ENCODE measurements at regions not wholly inside any gene's neighbourhood (a gene's known extent, or its start where the extent isn't known, plus 50 kb on each side); places are given as distances from the start of the nearest gene placed in this dataset.

DNA sequence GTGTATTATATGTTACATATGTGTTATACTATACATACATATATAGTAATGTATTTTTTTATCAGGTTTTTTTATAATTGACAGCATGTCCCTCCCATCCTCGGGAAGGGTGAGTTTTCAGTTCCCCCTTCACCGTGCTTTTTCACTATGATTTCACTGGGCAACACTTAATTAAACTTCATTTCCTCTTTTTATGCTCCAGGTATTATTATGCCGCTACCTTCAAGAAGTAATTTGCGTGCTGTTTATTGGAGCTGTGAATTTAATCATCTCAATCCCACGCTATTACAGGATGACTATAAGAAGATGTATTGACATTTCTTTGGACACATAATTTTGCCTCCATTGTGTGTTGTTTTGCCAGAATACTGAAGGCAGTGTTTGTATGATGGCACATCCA lies 228.6 kb downstream of the SAMD5 start:
- no peak overlapping the region for H3K4me2 ChIP-seq (ENCODE audit: insufficient read depth, low read length)
- TF ChIP-seq, protein P1, sequence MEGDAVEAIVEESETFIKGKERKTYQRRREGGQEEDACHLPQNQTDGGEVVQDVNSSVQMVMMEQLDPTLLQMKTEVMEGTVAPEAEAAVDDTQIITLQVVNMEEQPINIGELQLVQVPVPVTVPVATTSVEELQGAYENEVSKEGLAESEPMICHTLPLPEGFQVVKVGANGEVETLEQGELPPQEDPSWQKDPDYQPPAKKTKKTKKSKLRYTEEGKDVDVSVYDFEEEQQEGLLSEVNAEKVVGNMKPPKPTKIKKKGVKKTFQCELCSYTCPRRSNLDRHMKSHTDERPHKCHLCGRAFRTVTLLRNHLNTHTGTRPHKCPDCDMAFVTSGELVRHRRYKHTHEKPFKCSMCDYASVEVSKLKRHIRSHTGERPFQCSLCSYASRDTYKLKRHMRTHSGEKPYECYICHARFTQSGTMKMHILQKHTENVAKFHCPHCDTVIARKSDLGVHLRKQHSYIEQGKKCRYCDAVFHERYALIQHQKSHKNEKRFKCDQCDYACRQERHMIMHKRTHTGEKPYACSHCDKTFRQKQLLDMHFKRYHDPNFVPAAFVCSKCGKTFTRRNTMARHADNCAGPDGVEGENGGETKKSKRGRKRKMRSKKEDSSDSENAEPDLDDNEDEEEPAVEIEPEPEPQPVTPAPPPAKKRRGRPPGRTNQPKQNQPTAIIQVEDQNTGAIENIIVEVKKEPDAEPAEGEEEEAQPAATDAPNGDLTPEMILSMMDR (IDR thresholded peaks at IDR 0.05; ENCODE audit: extremely low read depth, low read depth, low read length) = no peak
- H2AFZ ChIP-seq (ENCODE audit: low read length) = no peak overlapping the region
- H4K20me1 ChIP-seq (ENCODE audit: insufficient read depth, low read length) = no peaks in the 10 kb centered on the region
- DNase-seq (ENCODE audit: insufficient read length, low spot score, missing footprints) = no peak
- H3K4me3 ChIP-seq (ENCODE audit: insufficient read depth, low read length) = no peak overlapping the region
- no peak overlapping the region for H3K27ac ChIP-seq (ENCODE audit: low read depth, low read length)
- no peaks in the 10 kb centered on the region for H3K9me3 ChIP-seq (ENCODE audit: low read depth, low read length)
- H3K79me2 ChIP-seq (ENCODE audit: insufficient read depth, low read length) = no peaks in the 10 kb centered on the region
- no peaks in the 10 kb centered on the region for H3K27me3 ChIP-seq (ENCODE audit: insufficient read depth, low read length)
- no peaks in the 10 kb centered on the region for H3K4me1 ChIP-seq (ENCODE audit: insufficient read depth, low read length)
- H3K36me3 ChIP-seq (ENCODE audit: insufficient read depth, low read length) = no peaks in the 10 kb centered on the region

DNA sequence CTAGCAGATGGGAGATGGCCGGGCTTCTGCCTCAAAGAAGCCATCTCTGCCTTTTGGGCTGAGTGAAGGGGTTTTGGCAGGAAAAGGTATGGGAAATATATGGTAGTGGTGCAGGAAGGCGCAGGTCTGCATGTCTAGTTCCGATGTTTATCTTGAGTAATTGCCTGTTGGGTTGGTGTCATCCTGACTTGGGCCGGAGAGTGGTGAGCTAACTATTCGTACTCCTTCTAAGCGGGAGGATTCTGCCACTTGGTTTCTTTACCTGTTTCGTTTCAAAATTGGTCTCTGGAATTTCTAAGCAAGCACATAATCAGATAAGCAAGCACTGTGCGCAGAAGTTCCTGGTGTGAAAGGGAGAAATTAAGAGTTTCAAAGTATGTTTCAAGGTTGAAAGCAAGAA lies 229.6 kb downstream of the SAMD5 start:
- H3K4me1 ChIP-seq (ENCODE audit: insufficient read depth, low read length) = no peaks in the 10 kb centered on the region
- no peak overlapping the region for H3K4me2 ChIP-seq (ENCODE audit: insufficient read depth, low read length)
- H3K9me3 ChIP-seq (ENCODE audit: low read depth, low read length) = no peaks in the 10 kb centered on the region
- H3K27me3 ChIP-seq (ENCODE audit: insufficient read depth, low read length) = no peaks in the 10 kb centered on the region
- no peaks in the 10 kb centered on the region for H3K36me3 ChIP-seq (ENCODE audit: insufficient read depth, low read length)
- H3K4me3 ChIP-seq (ENCODE audit: insufficient read depth, low read length) = no peak overlapping the region
- H2AFZ ChIP-seq (ENCODE audit: low read length) = no peak overlapping the region
- TF ChIP-seq, protein P1 (IDR thresholded peaks at IDR 0.05; ENCODE audit: extremely low read depth, low read depth, low read length) = no peak
- H3K79me2 ChIP-seq (ENCODE audit: insufficient read depth, low read length) = no peaks in the 10 kb centered on the region
- no peak overlapping the region for H3K27ac ChIP-seq (ENCODE audit: low read depth, low read length)
- no peaks in the 10 kb centered on the region for H4K20me1 ChIP-seq (ENCODE audit: insufficient read depth, low read length)
- DNase-seq (ENCODE audit: insufficient read length, low spot score, missing footprints) = no peak

DNA sequence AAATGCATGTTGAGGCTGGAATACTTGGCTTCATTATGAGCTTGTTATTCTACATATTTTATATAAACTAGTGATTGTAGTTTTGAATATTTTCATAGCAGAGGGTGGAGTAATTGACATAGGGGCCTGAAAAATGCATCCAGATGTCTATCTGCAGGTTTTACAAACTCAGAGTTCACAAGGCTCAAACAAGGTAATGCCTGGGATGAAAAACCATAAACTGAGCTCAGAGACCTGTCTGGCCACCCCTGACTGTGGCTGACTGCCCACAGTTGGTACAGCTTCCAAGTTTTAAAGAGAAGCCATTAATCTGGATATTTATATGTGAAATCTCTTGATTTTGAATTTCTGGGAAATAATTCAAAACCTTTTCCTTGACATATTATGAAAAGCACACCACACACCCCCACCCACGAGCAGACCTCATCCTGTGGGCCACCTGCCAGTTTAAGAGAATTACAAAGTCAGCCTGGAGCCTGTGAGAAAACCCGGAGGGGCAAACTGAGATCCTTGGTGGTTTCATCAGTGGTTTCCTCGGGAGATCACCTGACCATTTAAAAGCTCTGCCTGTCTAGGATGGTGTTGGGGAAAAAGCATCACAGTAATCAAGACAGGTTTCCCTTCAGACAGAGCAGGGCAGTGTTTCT lies 230.1 kb downstream of the SAMD5 start:
- no peak overlapping the region for H2AFZ ChIP-seq (ENCODE audit: low read length)
- TF ChIP-seq, protein P1 (IDR thresholded peaks at IDR 0.05; ENCODE audit: extremely low read depth, low read depth, low read length) = no peak
- no peaks in the 10 kb centered on the region for H3K4me1 ChIP-seq (ENCODE audit: insufficient read depth, low read length)
- no peak overlapping the region for H3K4me3 ChIP-seq (ENCODE audit: insufficient read depth, low read length)
- no peaks in the 10 kb centered on the region for H3K79me2 ChIP-seq (ENCODE audit: insufficient read depth, low read length)
- H3K4me2 ChIP-seq (ENCODE audit: insufficient read depth, low read length) = no peak overlapping the region
- DNase-seq (ENCODE audit: insufficient read length, low spot score, missing footprints) = no peak
- no peaks in the 10 kb centered on the region for H3K9me3 ChIP-seq (ENCODE audit: low read depth, low read length)
- no peaks in the 10 kb centered on the region for H4K20me1 ChIP-seq (ENCODE audit: insufficient read depth, low read length)
- H3K27ac ChIP-seq (ENCODE audit: low read depth, low read length) = no peak overlapping the region
- H3K36me3 ChIP-seq (ENCODE audit: insufficient read depth, low read length) = no peaks in the 10 kb centered on the region
- no peaks in the 10 kb centered on the region for H3K27me3 ChIP-seq (ENCODE audit: insufficient read depth, low read length)

DNA sequence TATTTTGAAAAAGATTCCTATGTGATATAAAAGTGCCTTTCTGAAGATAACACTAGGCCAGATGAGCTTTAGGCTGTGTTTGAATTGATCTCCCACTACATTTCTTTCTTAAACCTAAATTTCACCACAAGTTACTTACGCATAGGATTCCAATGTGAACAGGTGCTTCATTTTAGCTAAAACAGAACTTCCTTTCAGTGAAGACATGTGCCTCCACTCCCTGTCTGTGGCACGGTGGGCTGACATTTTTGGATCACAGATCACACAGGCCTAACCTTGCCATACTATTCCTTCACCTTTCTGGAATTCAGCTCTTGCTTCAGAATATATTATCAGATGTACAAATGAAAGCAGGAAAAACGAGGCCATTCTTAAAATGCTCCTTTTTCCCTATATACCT lies 231.8 kb downstream of the SAMD5 start:
- Histone ChIP-seq H3K4me1 (ENCODE audit: insufficient read depth, low read length) (no peaks in the 10 kb centered on the region), H3K27ac (ENCODE audit: low read depth, low read length) (no peak overlapping the region), H3K9me3 (ENCODE audit: low read depth, low read length) (no peaks in the 10 kb centered on the region), H3K4me2 (ENCODE audit: insufficient read depth, low read length) (no peak overlapping the region), H3K36me3 (ENCODE audit: insufficient read depth, low read length) (no peaks in the 10 kb centered on the region), H4K20me1 (ENCODE audit: insufficient read depth, low read length) (no peaks in the 10 kb centered on the region), H3K79me2 (ENCODE audit: insufficient read depth, low read length) (no peaks in the 10 kb centered on the region), H2AFZ (ENCODE audit: low read length) (no peak overlapping the region), H3K4me3 (ENCODE audit: insufficient read depth, low read length) (no peak overlapping the region), H3K27me3 (ENCODE audit: insufficient read depth, low read length) (no peaks in the 10 kb centered on the region)
- TF ChIP-seq, protein P1 (IDR thresholded peaks at IDR 0.05; ENCODE audit: extremely low read depth, low read depth, low read length) = no peak
- no peak for DNase-seq (ENCODE audit: insufficient read length, low spot score, missing footprints)

All from osteoblast (primary cell).